H9 (cell line): ENCODE measurements at regions not wholly inside any gene's neighbourhood (a gene's known extent, or its start where the extent isn't known, plus 50 kb on each side); places are given as distances from the start of the nearest gene placed in this dataset.

Source experiments
- DNase-seq: peaks from one replicate; pipeline ENCODE4 v3.0.0-alpha.2; 2017
- H2AFZ ChIP-seq: one replicate; pipeline ENCODE4 v1.6.1; 2013; ENCODE audit warnings: mild to moderate bottlenecking, low read length, control low read depth, moderate library complexity
- H2AK5ac ChIP-seq: 2 replicates; pipeline ENCODE4 v1.6.1; 2013; ENCODE audit warnings: low read length, control low read depth, mixed read lengths; ENCODE audit not compliant: insufficient read length
- H2BK120ac ChIP-seq: one replicate; pipeline ENCODE4 v1.6.1; 2013; ENCODE audit warnings: low read depth, mild to moderate bottlenecking, low read length, control low read depth, inconsistent platforms; ENCODE audit not compliant: poor library complexity, severe bottlenecking
- H2BK12ac ChIP-seq: 2 replicates; pipeline ENCODE4 v1.6.1; 2013; ENCODE audit warnings: low read length, control low read depth, mixed read lengths, low read depth; ENCODE audit not compliant: insufficient read length
- H2BK15ac ChIP-seq: 2 replicates; pipeline ENCODE4 v1.6.1; 2013; ENCODE audit warnings: low read depth, low read length, control low read depth
- H2BK20ac ChIP-seq: one replicate; pipeline ENCODE4 v1.6.1; 2013; ENCODE audit warnings: low read depth, mild to moderate bottlenecking, low read length, control low read depth, inconsistent platforms; ENCODE audit not compliant: poor library complexity, severe bottlenecking
- H2BK5ac ChIP-seq: 2 replicates; pipeline ENCODE4 v1.6.1; 2013; ENCODE audit warnings: low read length, control low read depth, mixed read lengths; ENCODE audit not compliant: insufficient read length
- H3K14ac ChIP-seq: 2 replicates; pipeline ENCODE4 v1.6.1; 2013; ENCODE audit warnings: low read length, control low read depth; ENCODE audit not compliant: insufficient read depth
- H3K18ac ChIP-seq: 2 replicates; pipeline ENCODE4 v1.6.1; 2013; ENCODE audit warnings: low read depth, mild to moderate bottlenecking, mixed read lengths, low read length, control low read depth; ENCODE audit not compliant: insufficient read length
- H3K23ac ChIP-seq: 2 replicates; pipeline ENCODE4 v1.6.1; 2013; ENCODE audit warnings: low read length, control low read depth, mixed read lengths, low read depth; ENCODE audit not compliant: insufficient read length
- H3K23me2 ChIP-seq: 2 replicates; pipeline ENCODE4 v1.6.1; 2013; ENCODE audit warnings: low read depth, mild to moderate bottlenecking, mixed read lengths, low read length, control low read depth; ENCODE audit not compliant: insufficient read length, poor library complexity, severe bottlenecking
- H3K27ac ChIP-seq: 2 replicates; pipeline ENCODE4 v1.5.1; 2013; ENCODE audit warnings: low read length, control low read depth, mixed read lengths, low read depth; ENCODE audit not compliant: insufficient read length
- H3K27me3 ChIP-seq: 2 replicates; pipeline ENCODE4 v1.6.1; 2013; ENCODE audit warnings: low read length, control low read depth, inconsistent platforms; ENCODE audit not compliant: insufficient read depth
- H3K4ac ChIP-seq: 2 replicates; pipeline ENCODE4 v1.6.1; 2013; ENCODE audit warnings: low read depth, mild to moderate bottlenecking, control low read depth, inconsistent platforms, low read length, moderate library complexity
- H3K4me1 ChIP-seq: 2 replicates; pipeline ENCODE4 v1.6.1; 2013; ENCODE audit warnings: low read length, control low read depth, inconsistent platforms; ENCODE audit not compliant: insufficient read depth
- H3K4me2 ChIP-seq: 2 replicates; pipeline ENCODE4 v1.6.1; 2013; ENCODE audit warnings: low read length, control low read depth, mixed read lengths; ENCODE audit not compliant: insufficient read length, insufficient read depth
- H3K56ac ChIP-seq: 2 replicates; pipeline ENCODE4 v1.6.1; 2013; ENCODE audit warnings: low read depth, mild to moderate bottlenecking, mixed read lengths, low read length, control low read depth; ENCODE audit not compliant: insufficient read length
- H3K79me1 ChIP-seq: 2 replicates; pipeline ENCODE4 v1.6.1; 2013; ENCODE audit warnings: low read depth, mild to moderate bottlenecking, moderate library complexity, low read length, control low read depth, inconsistent platforms; ENCODE audit not compliant: insufficient read depth, poor library complexity, severe bottlenecking
- H3K79me2 ChIP-seq: 2 replicates; pipeline ENCODE4 v1.6.1; 2013; ENCODE audit warnings: low read length, control low read depth, inconsistent platforms; ENCODE audit not compliant: insufficient read depth
- H3K9ac ChIP-seq: 2 replicates; pipeline ENCODE4 v1.6.1; 2013; ENCODE audit warnings: low read length, control low read depth, mixed read lengths; ENCODE audit not compliant: insufficient read length; ENCODE audit errors: extremely low read depth
- H3K9me3 ChIP-seq: one replicate; pipeline ENCODE4 v1.6.1; 2013; ENCODE audit warnings: low read depth, low read length, inconsistent platforms; ENCODE audit not compliant: control insufficient read depth
- H3T11ph ChIP-seq: one replicate; pipeline ENCODE4 v1.6.1; 2013; ENCODE audit warnings: mild to moderate bottlenecking, low read length, control low read depth, inconsistent platforms
- H4K20me1 ChIP-seq: one replicate; pipeline ENCODE4 v1.6.1; 2013; ENCODE audit not compliant: control insufficient read depth, insufficient read length, insufficient read depth
- H4K5ac ChIP-seq: 2 replicates; pipeline ENCODE4 v1.6.1; 2013; ENCODE audit warnings: low read depth, mild to moderate bottlenecking, mixed read lengths, low read length, control low read depth; ENCODE audit not compliant: insufficient read length
- H4K8ac ChIP-seq: replicated peaks from 2 replicates; pipeline ENCODE4 v1.6.1; 2013; ENCODE audit warnings: low read length, control low read depth, mixed read lengths, low read depth; ENCODE audit not compliant: insufficient read length
- H4K91ac ChIP-seq: 2 replicates; pipeline ENCODE4 v1.6.1; 2013; ENCODE audit warnings: low read depth, mild to moderate bottlenecking, moderate library complexity, mixed read lengths, low read length, control low read depth; ENCODE audit not compliant: insufficient read length
- H3K27ac Mint-ChIP-seq, 3 experiments: 2 replicates in 2 of 3; 3 replicates in 1 of 3; pipeline ENCODE4 v1.8.0; 2020 to 2021; ENCODE audit warnings: mixed read lengths in 3 of 3, mild to moderate bottlenecking in 1 of 3, moderate library complexity in 1 of 3
- H3K27me3 Mint-ChIP-seq: 2 replicates; pipeline ENCODE4 v1.8.0; 2021; ENCODE audit warnings: low read depth, mild to moderate bottlenecking, moderate library complexity, mixed read lengths
- H3K36me3 Mint-ChIP-seq, 3 experiments: 2 replicates in 2 of 3; 3 replicates in 1 of 3; pipeline ENCODE4 v1.8.0; 2020 to 2021; ENCODE audit warnings: low read depth in 3 of 3, mixed read lengths in 3 of 3; ENCODE audit not compliant: insufficient read depth in 1 of 3
- H3K4me1 Mint-ChIP-seq, 2 experiments: 2 replicates each; pipeline ENCODE4 v1.8.0; 2020; ENCODE audit warnings: mixed read lengths in 2 of 2
- H3K4me3 Mint-ChIP-seq, 2 experiments: 2 replicates in 1 of 2; 3 replicates in 1 of 2; pipeline ENCODE4 v1.8.0; 2020 to 2021; ENCODE audit warnings: mild to moderate bottlenecking in 2 of 2, mixed read lengths in 2 of 2, moderate library complexity in 1 of 2
- H3K9me3 Mint-ChIP-seq, 2 experiments: 2 replicates in 1 of 2; 3 replicates in 1 of 2; pipeline ENCODE4 v1.8.0; 2020; ENCODE audit warnings: mild to moderate bottlenecking in 2 of 2, mixed read lengths in 2 of 2, moderate library complexity in 1 of 2
- CTCF ChIP-seq: fragments of 200-600 bp; sonication (generic); conservative IDR thresholded peaks from 3 replicates; pipeline ENCODE4 v1.8.0; 2021; ENCODE audit warnings: antibody characterized with exemption, mild to moderate bottlenecking
- WGBS: extraction: QIAGEN DNeasy Blood & Tissue Kit; methylation state at CpG from one replicate; pipeline ENCODE4 v1.1.7; 2013; ENCODE audit warnings: missing lambda C conversion rate, low lambda C conversion rate, mixed read lengths; ENCODE audit not compliant: insufficient read length; ENCODE audit errors: extremely low coverage; 5-methylcytosine and 5-hydroxymethylcytosine counted together

GRCh38 chr14:46401066-46401465 is 250.5 kb downstream of the RPL10L start:
- TF ChIP-seq CTCF = no peak
- H3T11ph ChIP-seq = no peak overlapping the region
- no peak overlapping the region for H4K8ac ChIP-seq
- no peaks in the 10 kb centered on the region; the same call in 1 of the 2 replicates for H3K4me1 ChIP-seq
- H3K23ac ChIP-seq = no peak overlapping the region
- no peaks in the 10 kb centered on the region for H3K27me3 Mint-ChIP-seq
- no peaks in the 10 kb centered on the region for H3K79me1 ChIP-seq
- peaks cover 45 to 46% of the 10 kb centered on the region in 2 experiments for H3K4me1 Mint-ChIP-seq
- no peaks in the 10 kb centered on the region for H3K23me2 ChIP-seq
- WGBS = no CpG with 5 or more reads among the region's 2 CpGs
- H3K4me3 Mint-ChIP-seq = no peak overlapping the region
- no peak overlapping the region for H3K4me2 ChIP-seq
- peak overlapping the region in 2 of 3 experiments; percentile 7 to 37; a peak in 2 of 7 replicates for H3K27ac Mint-ChIP-seq
- no peak overlapping the region for H3K56ac ChIP-seq
- H2BK120ac ChIP-seq = no peak overlapping the region
- H3K9ac ChIP-seq = no peak overlapping the region
- no peak overlapping the region for H4K91ac ChIP-seq
- H4K20me1 ChIP-seq = no peaks in the 10 kb centered on the region
- H2BK20ac ChIP-seq = no peak overlapping the region
- no peak overlapping the region for H2BK5ac ChIP-seq
- H4K5ac ChIP-seq = no peak overlapping the region
- no peak overlapping the region for H3K14ac ChIP-seq
- H3K36me3 Mint-ChIP-seq = no peaks in the 10 kb centered on the region; a peak in 1 of 7 replicates
- no peak overlapping the region for H3K27ac ChIP-seq
- H3K9me3 Mint-ChIP-seq = no peaks in the 10 kb centered on the region
- no peak for DNase-seq
- no peaks in the 10 kb centered on the region for H3K27me3 ChIP-seq
- no peak overlapping the region for H3K18ac ChIP-seq
- H3K79me2 ChIP-seq = no peaks in the 10 kb centered on the region
- no peaks in the 10 kb centered on the region for H3K9me3 ChIP-seq
- H2BK15ac ChIP-seq = no peak overlapping the region
- H2BK12ac ChIP-seq = no peak overlapping the region
- no peak overlapping the region for H2AFZ ChIP-seq
- H2AK5ac ChIP-seq = no peak overlapping the region
- H3K4ac ChIP-seq = no peak overlapping the region
